Neutrophil (primary cell): ENCODE measurements at regions not wholly inside any gene's neighbourhood (a gene's known extent, or its start where the extent isn't known, plus 50 kb on each side); places are given as distances from the start of the nearest gene placed in this dataset.

Source experiments
- H3K27ac ChIP-seq: fragments of 200-600 bp; sonication (generic); 2 replicates; pipeline ENCODE4 v1.5.1; 2016; ENCODE audit warnings: mild to moderate bottlenecking, moderate library complexity
- H3K27me3 ChIP-seq: fragments of 200-600 bp; sonication (generic); 2 replicates; pipeline ENCODE4 v1.6.0; 2016; ENCODE audit warnings: mild to moderate bottlenecking
- H3K36me3 ChIP-seq: fragments of 200-600 bp; sonication (generic); 2 replicates; pipeline ENCODE4 v1.5.1; 2017
- H3K4me1 ChIP-seq, 2 experiments: fragments of 200-600 bp in 1 of 2; sonication (generic) in 1 of 2; 1 replicate in 1 of 2; 2 replicates in 1 of 2; pipeline versions ENCODE4 v1.5.1 to v1.6.1; 2013 to 2016; ENCODE audit warnings: low read depth in 1 of 2, low read length in 1 of 2, mild to moderate bottlenecking in 1 of 2, moderate library complexity in 1 of 2; ENCODE audit not compliant: control insufficient read depth in 1 of 2, insufficient read depth in 1 of 2
- H3K4me3 ChIP-seq, 2 experiments: fragments of 200-600 bp in 1 of 2; sonication (generic) in 1 of 2; 1 replicate in 1 of 2; 2 replicates in 1 of 2; pipeline ENCODE4 v1.5.1; 2013 to 2016; ENCODE audit warnings: low read depth in 1 of 2, low read length in 1 of 2, mild to moderate bottlenecking in 1 of 2, moderate library complexity in 1 of 2
- H3K9me3 ChIP-seq: fragments of 200-600 bp; sonication (generic); 2 replicates; pipeline ENCODE4 v1.5.1; 2016
- TF ChIP-seq, protein P1 (sequence below): fragments of 200-600 bp; sonication (generic); IDR thresholded peaks from 2 replicates; pipeline ENCODE4 v1.5.1; 2016; ENCODE audit warnings: antibody characterized with exemption

DNA sequence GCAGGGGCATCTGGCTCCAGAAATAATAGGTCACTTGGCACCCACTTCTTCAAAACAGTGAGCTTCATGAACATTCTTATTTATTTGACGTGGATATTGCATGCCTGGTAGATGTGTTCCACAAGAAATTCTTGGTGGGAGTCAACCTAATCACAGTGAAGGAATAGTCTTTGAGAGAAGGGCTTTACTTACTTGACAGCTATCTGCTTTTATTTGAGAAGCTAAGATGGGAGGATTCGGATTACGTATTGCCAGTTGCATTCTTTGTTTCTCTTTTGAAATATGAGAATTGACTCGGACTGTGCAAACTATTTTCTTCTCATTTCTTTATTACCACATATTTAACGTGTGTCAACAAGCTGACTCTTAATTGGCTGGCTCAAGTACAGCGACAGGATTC, 117.2 kb downstream of the FASLG start:
- H3K4me1 ChIP-seq, result peaks cover 0 to 7% of the 10 kb centered on the region in 2 experiments
- TF ChIP-seq, protein P1, sequence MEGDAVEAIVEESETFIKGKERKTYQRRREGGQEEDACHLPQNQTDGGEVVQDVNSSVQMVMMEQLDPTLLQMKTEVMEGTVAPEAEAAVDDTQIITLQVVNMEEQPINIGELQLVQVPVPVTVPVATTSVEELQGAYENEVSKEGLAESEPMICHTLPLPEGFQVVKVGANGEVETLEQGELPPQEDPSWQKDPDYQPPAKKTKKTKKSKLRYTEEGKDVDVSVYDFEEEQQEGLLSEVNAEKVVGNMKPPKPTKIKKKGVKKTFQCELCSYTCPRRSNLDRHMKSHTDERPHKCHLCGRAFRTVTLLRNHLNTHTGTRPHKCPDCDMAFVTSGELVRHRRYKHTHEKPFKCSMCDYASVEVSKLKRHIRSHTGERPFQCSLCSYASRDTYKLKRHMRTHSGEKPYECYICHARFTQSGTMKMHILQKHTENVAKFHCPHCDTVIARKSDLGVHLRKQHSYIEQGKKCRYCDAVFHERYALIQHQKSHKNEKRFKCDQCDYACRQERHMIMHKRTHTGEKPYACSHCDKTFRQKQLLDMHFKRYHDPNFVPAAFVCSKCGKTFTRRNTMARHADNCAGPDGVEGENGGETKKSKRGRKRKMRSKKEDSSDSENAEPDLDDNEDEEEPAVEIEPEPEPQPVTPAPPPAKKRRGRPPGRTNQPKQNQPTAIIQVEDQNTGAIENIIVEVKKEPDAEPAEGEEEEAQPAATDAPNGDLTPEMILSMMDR, result no peak
- no peak overlapping the region for H3K4me3 ChIP-seq
- H3K36me3 ChIP-seq, result no peaks in the 10 kb centered on the region
- H3K9me3 ChIP-seq, result no peaks in the 10 kb centered on the region
- H3K27me3 ChIP-seq, result no peaks in the 10 kb centered on the region
- H3K27ac ChIP-seq, result no peak overlapping the region

DNA sequence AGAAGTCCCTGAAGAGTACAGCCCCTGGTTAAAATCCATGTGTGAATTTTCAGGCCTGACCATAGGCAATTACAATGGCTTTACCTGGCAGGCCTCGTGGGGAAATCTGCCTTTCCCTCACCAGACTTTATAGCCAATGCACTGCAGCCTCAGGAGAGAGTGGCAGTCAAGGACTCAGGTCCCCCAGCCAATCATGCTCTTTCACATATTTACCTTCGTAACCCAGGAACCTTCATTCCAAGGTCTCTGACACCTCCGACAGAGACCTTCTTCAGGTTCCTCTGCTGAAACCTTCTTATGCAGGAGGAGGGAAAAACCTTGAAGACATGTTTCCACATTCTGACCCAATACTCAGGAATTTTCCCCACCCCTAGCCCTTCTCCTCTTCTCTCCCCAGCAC, 118.9 kb downstream of the FASLG start:
- Histone ChIP-seq H3K36me3 (no peaks in the 10 kb centered on the region), H3K4me1 (peaks cover 0 to 7% of the 10 kb centered on the region in 2 experiments), H3K9me3 (no peaks in the 10 kb centered on the region), H3K27ac (no peak overlapping the region), H3K4me3 (no peak overlapping the region), H3K27me3 (no peaks in the 10 kb centered on the region)
- TF ChIP-seq, protein P1, result no peak

DNA sequence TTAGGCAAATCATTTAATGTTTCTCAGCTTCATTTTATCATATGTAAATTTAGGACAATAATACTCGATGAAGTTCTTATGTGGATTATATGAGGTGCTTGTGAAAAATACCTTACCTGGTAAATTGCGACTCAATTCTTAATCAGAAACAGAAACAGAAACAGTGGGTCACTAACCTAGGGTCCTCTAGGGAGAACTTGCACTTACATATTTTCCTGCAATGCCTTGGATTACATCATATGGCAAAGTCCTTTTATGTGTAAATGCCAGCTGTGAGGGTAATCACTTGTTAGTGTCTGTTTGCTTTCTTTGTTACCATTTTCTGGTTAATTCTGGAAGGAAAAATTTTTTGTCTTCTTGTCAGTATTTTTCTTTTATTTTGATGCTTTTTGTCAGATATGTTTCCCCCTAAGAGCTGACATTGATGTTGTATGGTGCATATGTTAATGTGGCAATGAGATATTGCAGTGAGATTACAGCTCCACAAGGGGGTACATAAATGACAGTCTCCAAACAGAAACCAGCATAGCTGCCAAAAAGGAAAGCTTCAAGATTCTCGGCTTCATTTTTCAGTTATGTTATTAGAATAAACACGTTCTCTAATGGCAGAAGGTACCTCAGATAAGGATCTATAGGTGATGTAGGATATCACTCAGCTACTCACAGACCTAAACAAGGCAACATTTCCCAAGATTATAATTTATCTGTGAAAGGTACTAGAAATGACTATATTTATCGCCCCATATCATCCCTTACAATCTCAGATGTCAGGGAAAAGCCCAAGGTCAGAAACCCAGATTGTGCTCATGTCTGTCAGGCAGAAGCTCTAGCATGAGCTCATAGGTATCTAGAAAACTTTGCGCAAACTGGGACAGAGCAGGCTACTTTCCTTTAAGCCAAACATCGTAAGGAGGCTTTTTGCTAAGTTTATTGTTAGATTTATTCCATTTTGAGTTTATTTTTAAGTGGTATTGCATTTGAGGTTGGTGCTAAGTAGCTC, 119.9 kb downstream of the FASLG start:
- no peak overlapping the region for H3K4me3 ChIP-seq
- TF ChIP-seq, protein P1, result no peak
- H3K36me3 ChIP-seq, result no peaks in the 10 kb centered on the region
- H3K27ac ChIP-seq, result no peak overlapping the region
- no peaks in the 10 kb centered on the region for H3K9me3 ChIP-seq
- H3K27me3 ChIP-seq, result no peaks in the 10 kb centered on the region
- peaks cover 0 to 7% of the 10 kb centered on the region in 2 experiments for H3K4me1 ChIP-seq

DNA sequence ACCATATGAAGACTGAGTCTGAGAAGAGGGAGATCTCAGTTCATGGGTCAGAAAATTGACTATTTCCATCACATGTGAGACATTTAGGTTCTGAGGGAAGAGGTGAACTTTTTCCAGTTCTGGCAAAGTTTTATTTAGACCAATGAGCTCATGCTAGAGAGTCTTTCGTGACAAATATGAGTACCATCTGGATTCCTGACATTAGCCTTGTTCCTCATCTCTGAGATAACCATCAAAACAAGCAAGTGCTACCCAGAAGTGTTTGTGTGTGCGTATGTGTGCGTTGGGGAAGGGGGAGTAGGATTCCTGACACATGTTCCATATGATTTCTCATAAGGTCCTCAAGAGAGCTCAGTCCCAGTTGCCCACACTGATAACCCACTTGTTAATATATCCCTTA, 120.6 kb downstream of the FASLG start:
- TF ChIP-seq, protein P1, result no peak
- H3K27me3 ChIP-seq, result no peaks in the 10 kb centered on the region
- H3K9me3 ChIP-seq, result no peaks in the 10 kb centered on the region
- H3K4me3 ChIP-seq, result no peak overlapping the region
- no peak overlapping the region for H3K27ac ChIP-seq
- no peaks in the 10 kb centered on the region for H3K36me3 ChIP-seq
- peaks cover 0 to 7% of the 10 kb centered on the region in 2 experiments for H3K4me1 ChIP-seq

GRCh38 chr1:172781513-172782140, 122.7 kb downstream of the FASLG start:
- peaks cover 0 to 7% of the 10 kb centered on the region in 2 experiments for H3K4me1 ChIP-seq
- TF ChIP-seq, protein P1, result no peak
- H3K36me3 ChIP-seq, result no peaks in the 10 kb centered on the region
- no peaks in the 10 kb centered on the region for H3K9me3 ChIP-seq
- no peaks in the 10 kb centered on the region for H3K27me3 ChIP-seq
- no peak overlapping the region for H3K27ac ChIP-seq
- H3K4me3 ChIP-seq, result no peak overlapping the region
